ENCODE measurements at regions not wholly inside any gene's neighbourhood (a gene's known extent, or its start where the extent isn't known, plus 50 kb on each side); places are given as distances from the start of the nearest gene placed in this dataset.

DNA sequence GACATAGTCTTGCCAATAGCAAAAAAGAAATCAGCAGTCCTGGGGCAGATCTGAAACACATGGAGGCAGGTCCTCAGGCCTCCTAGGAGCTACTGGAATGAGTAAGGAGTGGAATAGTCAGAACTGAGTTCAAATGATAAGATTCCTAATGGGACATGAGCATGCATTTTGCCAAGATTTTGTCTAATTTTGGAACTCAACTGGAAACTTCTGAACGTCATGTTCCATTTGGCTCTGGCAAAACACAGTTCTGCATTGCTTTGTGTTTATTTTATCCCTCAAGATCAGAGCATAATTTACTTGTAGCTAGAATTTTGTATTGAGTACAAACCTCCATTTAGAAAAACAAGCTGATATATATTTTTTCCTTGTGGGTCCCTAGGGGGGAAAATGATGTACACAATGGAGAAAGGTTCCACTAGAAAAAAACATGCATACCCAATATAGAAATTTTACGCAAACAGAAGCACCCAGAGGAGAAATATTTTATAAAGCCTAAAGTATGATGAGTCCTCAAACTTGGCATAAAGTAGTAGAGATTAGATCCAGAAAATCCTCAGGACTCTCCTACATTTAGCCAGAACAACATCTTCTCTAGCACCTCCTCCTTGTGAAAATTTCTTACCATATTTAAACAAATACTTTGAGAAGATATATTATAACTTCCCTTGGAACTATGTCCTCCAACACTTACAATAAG lies 149.0 kb upstream of the SERP2 start:
- DNase-seq, result no peak

DNA sequence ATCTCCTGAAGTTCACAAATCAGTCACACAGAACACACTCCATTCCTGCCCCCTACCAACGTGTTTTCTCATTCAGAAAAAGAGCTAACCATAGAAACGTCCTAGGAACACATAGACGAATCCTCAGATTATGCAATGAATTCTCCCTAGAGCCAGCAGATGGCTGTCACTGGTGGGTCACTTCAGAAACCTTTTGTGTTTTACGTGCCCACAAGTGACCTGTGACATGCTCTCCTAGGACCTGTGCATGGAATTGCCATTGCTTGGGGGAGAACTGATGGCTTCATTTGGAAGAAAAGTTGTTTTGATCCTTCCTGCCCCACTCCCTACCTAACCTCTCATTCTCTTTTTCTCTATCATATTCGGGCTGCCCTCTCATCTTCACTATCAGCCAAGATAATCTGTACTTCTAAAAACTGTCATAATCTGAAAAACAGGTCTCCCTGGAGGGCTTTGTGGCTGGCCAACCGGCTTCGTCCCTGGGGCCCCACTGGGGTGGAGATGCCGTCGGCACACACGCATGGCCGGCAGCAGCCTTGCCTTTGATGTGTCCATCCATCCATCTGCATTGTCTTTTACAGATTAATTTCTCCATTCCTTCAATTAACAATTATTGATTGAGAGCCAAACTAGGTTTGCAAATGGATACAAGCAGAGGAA lies 144.1 kb upstream of the SERP2 start:
- DNase-seq, result no peak

DNA sequence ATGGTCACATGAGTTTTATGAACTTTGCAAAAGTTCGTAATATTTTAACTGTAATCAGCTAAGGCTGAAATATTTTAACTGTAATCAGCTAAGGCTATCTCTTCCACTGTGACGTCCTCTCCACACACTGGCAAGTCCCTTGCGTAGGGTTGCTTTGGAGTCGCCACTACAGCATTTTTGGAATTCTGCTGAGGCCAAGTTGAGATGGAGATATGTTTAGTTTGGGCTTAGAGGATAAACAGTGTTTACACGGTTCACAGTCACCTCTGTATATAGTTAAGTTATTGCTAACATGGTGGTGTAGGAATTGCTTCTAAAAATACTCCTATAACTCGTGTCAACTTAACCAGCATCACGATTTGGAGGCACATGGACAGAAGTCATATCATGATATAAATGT lies 143.6 kb upstream of the SERP2 start:
- no peak for DNase-seq

- DNase-seq, result no peak
Measured at GRCh38 chr13:44230736-44231135, 142.9 kb upstream of the SERP2 start.

DNA sequence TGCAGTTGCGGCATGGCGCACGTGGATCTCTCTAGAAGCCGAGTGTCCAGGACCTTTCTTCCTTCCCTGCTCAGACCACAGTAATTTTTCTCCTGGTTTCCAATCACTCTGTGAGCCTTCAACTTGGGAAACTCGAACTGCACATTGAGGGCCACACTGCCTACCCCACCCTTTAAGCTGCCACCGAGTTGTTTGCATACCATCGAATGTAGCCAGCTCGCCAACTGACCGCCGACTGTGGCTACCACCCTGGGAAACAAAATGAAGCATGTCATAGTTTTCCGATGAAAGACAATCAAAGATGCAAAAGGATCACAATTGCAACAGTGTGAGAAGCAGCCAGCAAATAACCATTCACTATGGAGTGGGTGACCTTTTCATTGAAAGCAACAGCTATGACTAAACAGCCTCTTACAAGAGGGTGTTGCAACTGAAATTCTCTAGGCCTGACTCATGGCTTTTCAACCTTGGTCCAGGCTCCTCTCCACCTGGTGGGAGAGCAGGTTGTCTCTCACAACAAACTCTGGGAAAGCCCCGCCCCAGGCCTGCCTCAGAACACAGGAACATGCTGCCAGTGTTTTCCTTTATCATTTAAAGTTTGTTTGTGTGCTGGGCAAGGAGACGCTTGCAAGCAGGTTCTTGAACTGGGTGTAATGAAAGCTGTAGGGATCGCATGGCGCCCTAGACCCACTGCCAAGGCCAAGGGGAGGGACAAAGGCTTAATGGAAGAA lies 141.7 kb upstream of the SERP2 start:
- no peak for DNase-seq

DNA sequence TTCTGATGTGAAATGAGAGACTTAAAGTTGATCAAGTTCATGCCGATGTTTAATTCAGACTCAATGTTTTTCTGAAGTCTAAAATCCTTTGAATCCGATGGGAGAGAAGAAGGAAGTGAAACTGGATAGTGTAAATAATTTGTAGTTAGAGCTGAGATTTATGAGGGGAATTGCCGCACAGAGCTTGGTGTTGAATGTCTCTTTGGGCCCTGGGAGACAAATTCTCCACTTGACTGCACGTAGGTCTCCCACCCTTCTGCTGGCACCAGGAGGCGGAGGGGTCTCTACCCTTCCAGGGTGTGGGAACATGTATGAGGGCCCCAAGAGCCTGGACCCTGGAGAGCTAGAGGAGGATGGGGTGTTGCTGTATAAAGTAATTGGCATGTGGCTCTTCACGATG lies 140.8 kb upstream of the SERP2 start:
- no peak for DNase-seq

- no peak for DNase-seq
Measured at GRCh38 chr13:44234566-44234965, 139.1 kb upstream of the SERP2 start.

- no peak for DNase-seq
Measured at GRCh38 chr13:44236370-44236769, 137.3 kb upstream of the SERP2 start.

DNA sequence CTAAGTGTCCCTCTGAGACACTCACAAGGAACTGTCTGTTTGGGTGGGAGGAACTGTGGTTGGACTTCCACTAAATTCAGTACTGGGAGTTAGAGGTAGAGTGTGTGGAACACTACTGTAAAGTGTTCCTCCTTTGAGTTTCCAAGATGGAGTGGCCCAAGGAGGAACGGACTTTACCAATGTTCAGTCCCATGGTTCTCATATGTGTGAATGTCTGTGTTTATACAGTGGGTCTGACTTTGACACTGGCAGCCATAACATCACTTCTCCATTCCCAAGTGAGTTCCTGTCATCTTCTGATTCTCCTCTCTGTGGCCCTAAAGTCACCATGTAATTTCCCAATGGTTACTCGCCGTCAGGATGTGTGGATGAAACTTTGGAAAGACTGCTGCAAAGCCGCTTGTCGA lies 136.8 kb upstream of the SERP2 start:
- DNase-seq, result no peak

DNA sequence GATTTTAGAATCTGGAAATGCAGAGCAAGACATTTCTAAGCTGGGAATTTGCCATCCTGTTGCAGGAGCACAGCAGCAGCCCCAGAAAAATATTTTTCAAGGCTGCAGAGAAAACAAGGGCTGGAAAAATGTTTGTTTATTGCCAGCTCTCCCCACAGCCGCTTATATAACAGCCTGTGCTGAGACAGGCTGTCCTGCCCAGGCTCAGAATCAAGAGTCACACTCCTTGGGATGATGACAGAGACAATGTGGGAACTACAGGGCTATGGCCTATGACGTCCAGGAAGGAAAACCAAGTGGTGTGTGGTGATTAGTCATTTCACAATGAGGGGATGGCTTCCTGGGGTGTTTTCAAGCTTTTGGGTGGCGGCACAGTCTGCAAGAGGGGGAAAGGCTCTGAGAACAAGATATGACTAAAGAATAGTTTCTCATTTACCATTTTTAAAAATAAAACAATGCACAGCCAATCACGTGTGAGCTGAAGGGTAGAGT lies 136.3 kb upstream of the SERP2 start:
- DNase-seq, result no peak

DNA sequence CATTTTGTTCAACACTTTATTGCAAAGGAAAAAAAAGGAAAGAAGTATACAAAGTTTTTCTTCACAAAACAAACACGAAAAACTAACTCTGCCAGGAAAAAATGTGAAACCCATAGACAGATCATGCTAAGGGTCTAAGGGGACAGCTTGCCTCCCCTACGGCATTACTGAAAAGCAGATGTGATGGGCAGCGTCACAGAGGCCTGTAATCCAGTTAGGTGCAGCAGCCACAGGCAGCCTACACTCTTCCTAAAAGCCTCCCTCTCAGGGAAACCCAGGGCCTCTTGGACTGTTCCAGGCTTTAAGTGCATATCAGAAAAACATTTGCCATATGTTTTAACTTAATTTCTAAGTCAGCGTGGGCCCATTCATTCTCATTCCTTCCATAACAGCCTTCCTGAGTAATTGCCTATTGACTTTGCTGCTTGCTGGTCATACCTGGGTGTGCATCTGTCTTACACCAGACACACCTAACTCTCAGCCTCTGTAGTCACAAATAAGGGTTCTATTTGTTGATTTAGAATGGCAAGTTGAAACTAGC lies 135.7 kb upstream of the SERP2 start:
- no peak for DNase-seq

GRCh38 chr13:44240611-44241145 lies 132.9 kb upstream of the SERP2 start:
- no peak for DNase-seq

DNA sequence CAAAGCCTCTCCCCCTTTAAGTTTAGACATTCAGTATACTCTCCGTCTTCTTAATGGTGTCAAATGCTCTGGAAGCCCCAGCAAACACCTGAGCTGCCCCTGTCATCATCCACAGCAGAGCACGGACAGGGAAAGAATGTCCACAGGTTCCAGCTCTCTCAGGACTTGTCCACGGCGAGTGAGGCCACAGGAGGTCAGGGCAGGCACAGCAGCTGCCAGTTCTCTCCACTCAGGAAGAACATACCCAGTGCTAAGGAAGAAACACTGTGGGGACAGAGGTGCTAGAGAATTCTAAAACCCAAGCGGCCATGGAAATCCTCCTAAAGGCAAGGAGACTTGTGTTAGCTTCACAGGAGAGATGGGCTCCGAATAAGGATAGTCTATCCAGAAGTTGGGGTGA lies 132.0 kb upstream of the SERP2 start:
- DNase-seq, result no peak

GRCh38 chr13:44242766-44243165 lies 130.9 kb upstream of the SERP2 start:
- DNase-seq, result no peak

GRCh38 chr13:44243198-44243857 lies 130.3 kb upstream of the SERP2 start:
- no peak for DNase-seq

GRCh38 chr13:44244288-44244687 lies 129.3 kb upstream of the SERP2 start:
- no peak for DNase-seq

- DNase-seq, result no peak
Measured at GRCh38 chr13:44249431-44249836, 124.2 kb upstream of the SERP2 start.

DNA sequence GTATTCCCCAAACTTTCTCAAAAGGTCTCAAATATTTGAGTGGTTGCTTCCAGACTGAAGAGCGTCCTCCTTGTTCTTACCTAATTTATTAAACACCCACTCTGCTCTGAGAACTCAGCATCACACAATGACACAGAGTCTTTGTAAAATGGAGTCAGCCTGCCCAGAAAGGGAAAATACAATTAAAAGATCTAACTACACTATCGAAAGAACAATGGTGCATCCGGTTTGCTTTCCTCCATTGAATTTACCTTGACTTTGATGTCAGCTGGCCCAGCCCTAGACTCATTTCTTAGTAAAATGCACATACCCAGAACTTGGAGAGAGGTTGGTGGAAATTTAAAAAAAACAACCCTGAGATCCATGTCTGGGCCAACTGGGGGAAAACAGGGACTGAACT lies 120.7 kb upstream of the SERP2 start:
- no peak for DNase-seq

DNA sequence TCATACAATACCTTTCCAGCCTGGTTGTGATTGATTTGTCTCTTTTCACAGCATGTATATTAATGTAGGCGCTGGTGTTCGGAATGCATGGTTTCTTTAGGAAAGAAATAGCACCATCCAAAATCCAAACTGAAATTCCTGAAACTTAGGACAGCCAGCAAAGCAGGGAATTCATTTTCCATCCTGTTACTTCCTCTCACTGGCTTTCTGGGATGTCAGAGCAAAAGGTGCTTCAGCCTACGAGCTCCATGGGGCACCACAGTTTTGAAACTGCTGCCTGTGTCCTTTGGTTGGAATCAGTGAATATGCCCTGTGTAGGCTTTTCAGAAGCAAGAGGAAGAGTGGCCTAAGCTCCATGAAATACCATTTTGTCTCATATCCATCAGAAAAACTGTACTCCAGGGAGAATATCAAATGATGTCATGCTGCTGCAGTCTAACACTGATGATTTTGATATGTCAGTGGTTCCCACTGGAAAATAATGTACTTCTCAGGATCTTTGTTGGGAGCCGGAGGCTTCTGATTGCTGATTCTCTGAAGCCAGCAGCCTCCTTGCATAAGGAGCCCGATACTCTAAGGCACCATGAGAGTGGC lies 117.8 kb upstream of the SERP2 start:
- DNase-seq, result no peak

- no peak for DNase-seq
Measured at GRCh38 chr13:44257796-44258195, 115.8 kb upstream of the SERP2 start.

GRCh38 chr13:44259045-44260027 lies 114.3 kb upstream of the SERP2 start:
- DNase-seq, result no peak

Measured in effector CD8-positive, alpha-beta T cell (primary cell).